Neural progenitor cell (in vitro differentiated cells): ENCODE measurements at regions not wholly inside any gene's neighbourhood (a gene's known extent, or its start where the extent isn't known, plus 50 kb on each side); places are given as distances from the start of the nearest gene placed in this dataset.

Experiments used
- CTCF ChIP-seq: fragments of 200-600 bp; sonication (generic); IDR thresholded peaks from 2 replicates; pipeline ENCODE4 v1.5.1; 2017; ENCODE audit warnings: antibody characterized with exemption, mild to moderate bottlenecking
- EZH2phosphoT487 ChIP-seq: fragments of 200-600 bp; sonication (generic); IDR thresholded peaks from 2 replicates; pipeline ENCODE4 v1.6.1; 2017; ENCODE audit warnings: antibody characterized with exemption

DNA sequence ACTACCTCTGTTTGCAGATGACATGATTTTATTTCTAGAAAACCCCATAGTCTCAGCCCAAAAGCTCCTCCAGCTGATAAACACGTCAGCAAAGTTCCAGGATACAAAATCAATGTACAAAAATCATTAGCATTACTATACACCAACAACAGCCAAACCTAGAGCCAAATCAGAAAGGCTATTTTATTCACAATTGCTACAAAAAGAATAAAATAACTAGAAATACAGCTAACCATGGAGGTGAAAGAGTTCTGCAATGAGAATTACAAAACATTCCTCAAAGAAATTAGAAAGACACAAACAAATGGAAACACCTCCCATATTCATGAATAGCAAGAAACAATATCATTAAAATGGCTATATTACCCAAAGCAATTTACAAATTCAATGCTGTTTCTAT, 65.6 kb upstream of the HTR1E start:
- TF ChIP-seq CTCF (no peak), EZH2phosphoT487 (no peak)
